Left renal pelvis (tissue), 4 donors: ENCODE measurements at regions not wholly inside any gene's neighbourhood (a gene's known extent, or its start where the extent isn't known, plus 50 kb on each side); places are given as distances from the start of the nearest gene placed in this dataset.
A peak's percentile ranks its signal among the peaks of the same experiment; 100 is the strongest.
"Not testable (repeated sequence)": the region's sequence is repeated elsewhere in the genome, so short reads cannot be mapped to it uniquely, and the experiment has no call there.

Source experiments
- DNase-seq, 4 donors: peaks; one replicate each; pipeline ENCODE4 v3.0.0-alpha.2; 2013; ENCODE audit warnings: low read depth in 4 of 4, low spot score in 3 of 4

GRCh38 chr6:19892260-19892659, 55.1 kb downstream of the ID4 start:
- peak; percentile 52 to 70 (median 62) for DNase-seq

GRCh38 chr6:19895866-19896692, 58.9 kb downstream of the ID4 start:
- no peak for DNase-seq

GRCh38 chr6:19896693-19897010, 59.5 kb downstream of the ID4 start:
- DNase-seq: no peak

GRCh38 chr6:19898141-19898740, 61.1 kb downstream of the ID4 start:
- DNase-seq: no peak

GRCh38 chr6:19902201-19902600, 65.0 kb downstream of the ID4 start:
- no peak for DNase-seq

- DNase-seq: not testable (repeated sequence)
Measured at GRCh38 chr6:19904408-19904807, 67.2 kb downstream of the ID4 start.

GRCh38 chr6:19905584-19905983, 68.4 kb downstream of the ID4 start:
- no peak for DNase-seq

GRCh38 chr6:19906171-19906570, 69.0 kb downstream of the ID4 start:
- DNase-seq: no peak

GRCh38 chr6:19911223-19911622, 74.1 kb downstream of the ID4 start:
- DNase-seq: no peak

- DNase-seq: no peak
Measured at GRCh38 chr6:19918436-19918835, 81.3 kb downstream of the ID4 start.

GRCh38 chr6:19921786-19922185, 84.6 kb downstream of the ID4 start:
- DNase-seq: no peak

- no peak for DNase-seq
Measured at GRCh38 chr6:19925533-19925932, 88.4 kb downstream of the ID4 start.

GRCh38 chr6:19928461-19928860, 91.3 kb downstream of the ID4 start:
- DNase-seq: no peak

GRCh38 chr6:19929312-19929711, 92.1 kb downstream of the ID4 start:
- no peak for DNase-seq

GRCh38 chr6:19934996-19935591, 97.9 kb downstream of the ID4 start:
- no peak for DNase-seq

- DNase-seq: not testable (repeated sequence)
Measured at GRCh38 chr6:19939321-19939720, 102.2 kb downstream of the ID4 start.

- DNase-seq: not testable (repeated sequence)
Measured at GRCh38 chr6:19939926-19940325, 102.8 kb downstream of the ID4 start.

GRCh38 chr6:19943042-19943441, 105.9 kb downstream of the ID4 start:
- no peak for DNase-seq

GRCh38 chr6:19945843-19946358, 108.7 kb downstream of the ID4 start:
- DNase-seq: no peak

GRCh38 chr6:19949155-19949554, 112.0 kb downstream of the ID4 start:
- DNase-seq: no peak

GRCh38 chr6:19964115-19964514, 126.9 kb downstream of the ID4 start:
- DNase-seq: no peak

GRCh38 chr6:19968201-19968600, 131.0 kb downstream of the ID4 start:
- DNase-seq: no peak
